CD4-positive, alpha-beta T cell treated with Interleukin-21 for 1 hour (primary cell): ENCODE measurements at regions not wholly inside any gene's neighbourhood (a gene's known extent, or its start where the extent isn't known, plus 50 kb on each side); places are given as distances from the start of the nearest gene placed in this dataset.
A peak's percentile ranks its signal among the peaks of the same experiment; 100 is the strongest.

ENCODE experiments used
- DNase-seq: peaks from one replicate; pipeline ENCODE4 v3.0.0-alpha.2; 2020

DNA sequence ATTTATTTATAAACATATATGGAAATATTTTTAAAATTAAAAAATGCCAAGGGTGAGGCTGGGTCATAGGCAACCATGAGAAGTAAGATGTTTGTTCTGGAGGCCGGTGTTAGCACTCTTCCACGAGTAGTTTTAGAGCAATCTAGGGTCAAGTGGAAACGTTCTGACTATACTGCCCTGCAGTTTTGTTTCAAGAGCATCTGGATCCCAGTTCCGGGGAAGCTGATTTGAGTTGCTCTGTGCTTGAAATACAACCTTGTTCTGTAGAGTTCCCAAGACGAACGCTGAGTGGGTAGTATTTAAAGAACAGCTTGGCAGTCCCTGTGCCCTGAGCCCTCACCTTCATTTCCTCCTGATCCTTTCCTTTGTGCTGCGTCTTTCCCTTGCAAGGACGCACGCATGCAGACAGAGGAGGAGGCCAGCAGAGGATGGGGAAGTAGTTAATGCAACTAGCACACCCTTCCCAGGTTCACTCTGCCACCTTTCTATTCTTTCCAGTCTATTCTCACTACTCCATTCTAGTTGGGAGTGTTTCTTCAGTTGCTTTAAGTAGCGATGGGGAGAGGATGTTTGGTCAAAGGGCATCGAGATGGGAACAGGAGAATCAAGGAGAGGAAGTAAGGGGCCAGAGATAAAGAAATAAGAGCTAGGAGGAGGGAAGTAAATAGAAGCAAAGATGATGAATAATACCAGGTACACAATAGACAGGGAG is 68.3 kb upstream of the ZSWIM6 start:
- DNase-seq = no peak

DNA sequence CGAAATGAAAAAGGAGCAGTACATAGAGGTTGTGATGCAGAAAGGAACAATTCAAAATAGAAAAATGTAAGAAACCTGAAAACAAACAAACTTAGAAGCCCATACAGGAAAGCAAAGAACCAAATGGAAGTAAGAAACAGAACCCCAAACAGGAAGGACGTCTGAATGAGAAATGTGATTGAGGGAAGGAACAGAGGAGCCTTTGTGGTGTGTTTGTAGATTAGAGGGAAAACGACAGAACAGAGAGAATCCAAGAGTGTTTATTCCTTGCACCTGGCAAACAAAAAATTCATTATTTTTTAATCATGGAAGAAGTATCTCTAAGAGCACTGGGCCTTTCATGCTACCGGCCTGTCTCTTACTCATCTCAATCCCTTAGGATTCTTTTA is 67.8 kb upstream of the ZSWIM6 start:
- DNase-seq = no peak

DNA sequence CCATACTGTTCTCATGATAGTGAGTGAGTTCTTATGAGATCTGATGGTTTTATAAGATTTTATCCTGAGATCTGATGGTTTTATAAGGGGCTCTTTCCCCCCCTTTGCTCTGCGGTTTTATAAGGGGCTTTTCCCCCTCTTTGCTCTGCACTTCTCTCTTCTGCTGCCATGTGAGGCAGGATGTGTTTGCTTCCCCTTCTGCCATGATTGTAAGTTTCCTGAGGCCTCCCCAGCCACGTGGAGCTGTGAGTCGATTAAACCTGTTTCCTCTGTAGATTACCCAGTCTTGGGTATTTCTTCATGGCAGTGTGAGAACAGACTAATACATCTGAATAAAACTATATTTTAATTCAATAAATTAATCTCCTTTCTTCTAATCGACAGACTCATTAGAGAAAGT is 64.9 kb upstream of the ZSWIM6 start:
- no peak for DNase-seq

DNA sequence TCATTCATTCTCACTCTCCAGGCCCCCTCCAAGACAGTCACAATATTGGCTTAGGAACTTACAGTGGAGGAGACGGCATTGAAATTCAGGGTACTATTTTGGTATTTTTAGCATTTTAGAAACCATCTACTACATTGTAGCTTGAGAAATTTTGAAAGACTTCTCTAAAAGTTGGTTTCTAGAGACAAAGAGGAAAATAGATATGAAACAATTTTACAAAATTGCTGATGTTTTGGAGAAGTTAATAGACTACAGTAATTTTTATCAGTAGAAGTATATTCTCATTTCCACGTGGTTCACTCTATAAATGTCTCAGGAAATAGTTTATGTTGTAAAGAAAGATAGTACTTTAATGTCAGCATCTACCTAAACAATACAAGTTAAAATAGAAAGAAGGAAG is 63.2 kb upstream of the ZSWIM6 start:
- no peak for DNase-seq

DNA sequence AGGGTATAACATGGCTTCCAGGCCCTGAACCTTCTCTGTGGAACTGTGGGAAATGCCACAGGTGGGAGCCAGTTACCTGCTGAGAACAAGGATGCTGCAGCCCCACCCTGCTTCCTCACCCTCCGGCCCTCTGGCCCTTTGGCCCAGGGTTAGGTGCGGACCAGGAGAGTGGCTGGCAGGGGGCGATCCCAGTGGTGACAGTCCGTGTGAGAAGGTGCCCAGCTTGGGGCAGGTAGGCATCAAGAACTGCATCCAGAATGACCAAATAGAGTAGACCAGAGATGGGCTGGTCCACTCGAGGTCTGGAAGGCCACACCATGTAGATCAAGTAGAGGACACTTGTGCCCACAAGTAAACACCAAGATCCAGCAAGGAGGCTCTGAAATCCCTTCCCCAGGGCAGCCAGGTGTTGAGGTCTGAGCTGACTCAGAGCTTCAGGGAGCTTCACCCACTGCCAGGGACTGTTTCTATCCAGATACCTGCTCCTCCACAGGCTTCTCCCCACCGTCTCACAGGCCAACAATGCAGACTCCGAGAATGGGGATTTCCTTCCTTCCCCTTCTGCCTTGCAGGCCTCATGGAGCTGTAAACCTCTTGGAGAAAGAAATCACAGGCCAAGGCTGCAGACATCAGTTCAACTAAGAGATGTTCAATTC is 61.4 kb upstream of the ZSWIM6 start:
- no peak for DNase-seq

GRCh38 chr5:61272688-61273087 is 59.4 kb upstream of the ZSWIM6 start:
- no peak for DNase-seq

DNA sequence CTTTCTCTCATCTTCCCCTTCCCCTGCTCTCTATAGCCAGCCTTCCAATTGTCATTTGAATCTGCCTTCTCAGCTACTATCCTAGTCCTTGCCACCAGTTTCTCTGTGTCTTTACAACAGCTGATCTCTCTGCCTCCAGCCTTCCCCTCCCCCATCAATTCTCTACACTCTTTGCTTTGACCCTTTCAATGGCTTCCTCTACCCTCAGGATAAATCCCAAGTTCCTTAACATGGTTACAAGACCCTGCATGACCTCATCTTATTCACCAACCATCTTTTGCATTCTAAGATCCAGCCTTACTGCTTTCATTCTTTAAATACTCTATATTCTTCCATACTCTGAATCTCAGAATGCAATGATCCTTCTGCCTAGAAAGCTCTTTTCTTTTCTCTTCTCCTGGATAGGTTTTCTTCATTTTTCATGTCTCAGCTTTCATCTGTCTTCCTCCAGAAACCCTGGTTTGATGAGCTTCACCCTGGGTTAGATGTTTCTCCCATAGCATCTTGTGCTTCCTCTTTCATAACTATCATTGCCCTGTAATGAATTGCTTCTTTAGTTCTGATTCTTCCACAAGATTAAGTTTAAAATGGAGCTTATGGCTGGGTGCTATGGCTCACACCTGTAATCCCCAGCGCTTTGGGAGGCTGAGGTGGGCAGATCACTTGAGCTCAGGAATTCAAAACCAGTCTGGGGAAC is 58.6 kb upstream of the ZSWIM6 start:
- no peak for DNase-seq

- no peak for DNase-seq
These were observed 57.5 kb upstream of the ZSWIM6 start for GRCh38 chr5:61274511-61274911.

GRCh38 chr5:61275841-61276240 is 56.2 kb upstream of the ZSWIM6 start:
- peak; percentile 40 for DNase-seq

DNA sequence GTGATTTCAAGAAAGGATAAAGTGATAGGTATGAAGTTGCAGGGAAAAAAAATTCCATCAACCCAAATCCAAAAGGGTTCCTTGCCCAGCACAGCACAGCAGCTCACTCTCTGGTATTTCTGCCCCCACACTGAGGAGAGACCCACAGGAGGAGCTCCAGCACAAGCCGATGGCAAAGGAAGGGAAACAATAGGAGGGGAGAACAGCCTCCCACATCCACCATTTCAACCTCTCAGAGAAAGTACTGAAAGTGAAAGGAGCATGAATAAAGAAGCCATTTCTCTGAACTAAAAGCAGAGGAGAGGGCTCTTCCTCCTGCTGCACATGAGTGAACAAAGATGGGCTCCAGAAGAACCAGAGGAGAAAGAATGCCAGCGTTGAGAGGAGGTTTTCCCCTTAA is 54.9 kb upstream of the ZSWIM6 start:
- DNase-seq = peak; percentile 17

DNA sequence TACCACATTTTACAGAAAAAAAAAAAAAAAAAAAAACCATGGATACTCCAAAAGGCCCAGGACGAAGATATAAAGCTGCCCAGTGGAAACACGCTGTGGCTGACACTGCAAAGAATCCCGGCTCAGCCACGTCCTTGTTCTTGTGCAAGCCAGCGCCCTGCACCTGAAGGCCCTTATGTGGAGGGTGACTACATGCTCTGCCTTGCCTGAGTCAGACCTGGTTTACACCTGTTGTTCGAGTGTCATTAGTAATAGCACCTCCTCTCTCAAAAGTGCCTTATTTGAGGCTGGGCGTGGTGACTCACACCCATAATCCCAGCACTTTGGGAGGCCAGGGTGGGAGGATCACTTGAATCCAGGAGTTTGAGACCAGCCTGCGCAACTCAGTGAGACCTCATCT is 54.3 kb upstream of the ZSWIM6 start:
- no peak for DNase-seq

DNA sequence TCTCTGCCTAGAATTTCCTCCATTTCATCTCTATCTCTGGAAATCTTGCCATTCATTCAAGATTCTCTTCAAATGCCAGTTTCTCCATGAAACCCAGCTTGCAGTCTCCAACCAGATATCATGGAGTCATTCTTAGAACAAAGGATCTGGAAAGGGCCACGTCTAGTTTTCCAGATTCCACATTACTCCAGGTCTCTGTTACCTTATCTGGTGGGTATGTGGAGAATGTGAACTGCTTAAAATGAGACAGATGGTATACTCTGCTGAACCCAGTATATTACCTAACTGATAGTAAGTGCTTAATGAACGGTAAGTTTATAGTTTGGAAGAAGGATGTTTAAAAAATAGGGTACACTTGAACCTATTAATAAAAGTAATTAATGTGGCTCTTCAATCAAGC is 52.3 kb upstream of the ZSWIM6 start:
- DNase-seq = no peak

- DNase-seq = no peak
These were observed 51.9 kb upstream of the ZSWIM6 start for GRCh38 chr5:61280205-61280604.

- DNase-seq = no peak
These were observed 51.2 kb upstream of the ZSWIM6 start for GRCh38 chr5:61280761-61281427.

GRCh38 chr5:61281686-61282085 is 50.4 kb upstream of the ZSWIM6 start:
- no peak for DNase-seq
